OCI-LY1 (cell line): ENCODE measurements at regions not wholly inside any gene's neighbourhood (a gene's known extent, or its start where the extent isn't known, plus 50 kb on each side); places are given as distances from the start of the nearest gene placed in this dataset.

Source experiments
- H2AFZ ChIP-seq: fragments of 200-600 bp; sonication (generic), shearing (Covaris generic); 2 replicates; pipeline ENCODE4 v1.6.0; 2014; ENCODE audit warnings: antibody characterized with exemption, mild to moderate bottlenecking, low read length
- H3F3A ChIP-seq: fragments of 200-600 bp; sonication (generic), shearing (Covaris generic); 2 replicates; pipeline ENCODE4 v1.6.0; 2014; ENCODE audit warnings: mild to moderate bottlenecking, antibody characterized with exemption, low read length, moderate library complexity; ENCODE audit not compliant: insufficient read depth
- H3K27ac ChIP-seq: fragments of 200-600 bp; sonication (generic); 2 replicates; pipeline ENCODE4 v1.5.1; 2014; ENCODE audit warnings: low read length, mixed run types, mild to moderate bottlenecking, low read depth; ENCODE audit not compliant: poor library complexity, severe bottlenecking
- H3K27me3 ChIP-seq: fragments of 200-600 bp; sonication (generic); 2 replicates; pipeline ENCODE4 v1.6.0; 2014; ENCODE audit warnings: antibody characterized with exemption, mild to moderate bottlenecking, low read length, moderate library complexity; ENCODE audit not compliant: insufficient read depth
- H3K36me3 ChIP-seq: fragments of 200-600 bp; sonication (generic); 2 replicates; pipeline ENCODE4 v1.6.1; 2014; ENCODE audit warnings: mild to moderate bottlenecking, antibody characterized with exemption, low read length, moderate library complexity, mixed read lengths; ENCODE audit not compliant: insufficient read depth
- H3K4me1 ChIP-seq: fragments of 200-600 bp; sonication (generic); 2 replicates; pipeline ENCODE4 v1.5.1; 2014; ENCODE audit warnings: mild to moderate bottlenecking, low read length, moderate library complexity; ENCODE audit not compliant: insufficient read depth, severe bottlenecking
- H3K4me2 ChIP-seq: fragments of 200-600 bp; sonication (generic), shearing (Covaris generic); 2 replicates; pipeline ENCODE4 v1.6.1; 2014; ENCODE audit warnings: low read length
- H3K4me3 ChIP-seq: fragments of 200-600 bp; sonication (generic); 2 replicates; pipeline ENCODE4 v1.5.1; 2014; ENCODE audit warnings: low read length, low read depth, mild to moderate bottlenecking, mixed read lengths; ENCODE audit not compliant: poor library complexity, severe bottlenecking
- H3K79me2 ChIP-seq: fragments of 200-600 bp; shearing (Covaris generic); 2 replicates; pipeline ENCODE4 v1.6.1; 2016; ENCODE audit warnings: mixed run types, low read length, mixed read lengths; ENCODE audit not compliant: insufficient read depth
- H3K9ac ChIP-seq: fragments of 200-600 bp; sonication (generic), shearing (Covaris generic); 2 replicates; pipeline ENCODE4 v1.6.1; 2014; ENCODE audit warnings: mild to moderate bottlenecking, low read length, mixed read lengths
- H3K9me2 ChIP-seq: fragments of 200-600 bp; sonication (generic), shearing (Covaris generic); 2 replicates; pipeline ENCODE4 v1.6.1; 2014; ENCODE audit warnings: low read depth, mild to moderate bottlenecking, low read length, mixed read lengths
- H3K9me3 ChIP-seq: fragments of 200-600 bp; shearing (Covaris generic); 2 replicates; pipeline ENCODE4 v1.6.1; 2014; ENCODE audit warnings: low read length, mixed read lengths
- H4K20me1 ChIP-seq: fragments of 200-600 bp; sonication (generic), shearing (Covaris generic); 2 replicates; pipeline ENCODE4 v1.6.0; 2016; ENCODE audit warnings: mild to moderate bottlenecking, low read length; ENCODE audit not compliant: insufficient read depth
- CTCF ChIP-seq: fragments of 200-600 bp; sonication (generic), shearing (Covaris generic); IDR thresholded peaks from 2 replicates; pipeline ENCODE4 v1.5.1; 2017; ENCODE audit warnings: mild to moderate bottlenecking, antibody characterized with exemption, low read length, moderate library complexity, mixed read lengths
- EZH2 ChIP-seq: fragments of 200-600 bp; sonication (generic), shearing (Covaris generic); IDR thresholded peaks from 2 replicates; pipeline ENCODE4 v1.8.0; 2017; ENCODE audit warnings: borderline replicate concordance, mixed run types, mild to moderate bottlenecking, antibody characterized with exemption, low read length, moderate library complexity, mixed read lengths

GRCh38 chr2:237185553-237185925, 99.8 kb downstream of the COPS8 start:
- Histone ChIP-seq H2AFZ (no peak overlapping the region), H4K20me1 (no peaks in the 10 kb centered on the region), H3K9ac (no peak overlapping the region), H3K27me3 (0 out of 2 replicates have a peak, but pooled peaks cover 5% of the 10 kb centered on the region), H3K9me2 (no peaks in the 10 kb centered on the region), H3K27ac (no peak overlapping the region), H3K36me3 (no peaks in the 10 kb centered on the region), H3K4me2 (no peak overlapping the region), H3F3A (no peaks in the 10 kb centered on the region), H3K4me3 (no peak overlapping the region), H3K4me1 (no peaks in the 10 kb centered on the region), H3K79me2 (no peaks in the 10 kb centered on the region), H3K9me3 (no peaks in the 10 kb centered on the region)
- TF ChIP-seq CTCF (no peak), EZH2 (no peak)

DNA sequence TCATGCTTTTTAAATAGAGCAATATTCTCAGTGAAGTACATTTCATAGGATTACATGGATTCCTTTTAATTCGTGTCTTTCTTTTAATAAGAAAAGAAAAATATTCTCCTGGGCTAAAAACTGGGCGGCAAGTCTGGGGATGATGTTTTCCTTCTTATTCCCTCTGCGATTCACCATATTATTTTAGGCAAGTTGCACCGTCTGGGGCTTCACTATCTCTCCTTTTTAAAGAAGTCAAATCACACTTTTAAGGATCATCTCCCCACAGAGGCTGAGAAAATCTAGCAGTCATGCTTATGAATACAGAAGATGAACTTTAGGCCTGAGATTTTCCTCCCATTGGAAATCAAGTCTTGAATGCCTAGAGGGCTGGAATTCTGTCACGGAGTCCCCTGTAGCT, 104.1 kb downstream of the COPS8 start:
- Histone ChIP-seq H3K9me2 (no peaks in the 10 kb centered on the region), H3K9ac (no peak overlapping the region)
- TF ChIP-seq CTCF, result no peak

GRCh38 chr2:237190966-237191713, 105.5 kb downstream of the COPS8 start:
- Histone ChIP-seq H3K9ac (no peak overlapping the region), H3K79me2 (no peaks in the 10 kb centered on the region), H3K4me2 (no peak overlapping the region), H3K36me3 (no peaks in the 10 kb centered on the region), H4K20me1 (no peaks in the 10 kb centered on the region), H3K27me3 (no peaks in the 10 kb centered on the region), H3K9me2 (no peaks in the 10 kb centered on the region), H3K9me3 (no peaks in the 10 kb centered on the region), H3K4me1 (no peaks in the 10 kb centered on the region), H2AFZ (no peak overlapping the region), H3F3A (no peaks in the 10 kb centered on the region), H3K27ac (no peak overlapping the region), H3K4me3 (no peak overlapping the region)
- TF ChIP-seq CTCF (no peak), EZH2 (no peak)

More for the DNA sequence above, 104.1 kb downstream of the COPS8 start:
- Histone ChIP-seq H3K27me3 (no peaks in the 10 kb centered on the region), H3K4me3 (no peak overlapping the region), H3K9me3 (no peaks in the 10 kb centered on the region), H3K79me2 (no peaks in the 10 kb centered on the region), H3K36me3 (no peaks in the 10 kb centered on the region), H3K4me1 (no peaks in the 10 kb centered on the region), H4K20me1 (no peaks in the 10 kb centered on the region), H3K4me2 (no peak overlapping the region), H3K27ac (no peak overlapping the region), H2AFZ (no peak overlapping the region), H3F3A (no peaks in the 10 kb centered on the region)
